Medulla oblongata (tissue), 1 donor: ENCODE measurements at regions not wholly inside any gene's neighbourhood (a gene's known extent, or its start where the extent isn't known, plus 50 kb on each side); places are given as distances from the start of the nearest gene placed in this dataset.

ENCODE experiments used
- DNase-seq: peaks from one replicate; pipeline ENCODE4 v3.0.0-alpha.2; 2015; ENCODE audit errors: extremely low spot score

DNA sequence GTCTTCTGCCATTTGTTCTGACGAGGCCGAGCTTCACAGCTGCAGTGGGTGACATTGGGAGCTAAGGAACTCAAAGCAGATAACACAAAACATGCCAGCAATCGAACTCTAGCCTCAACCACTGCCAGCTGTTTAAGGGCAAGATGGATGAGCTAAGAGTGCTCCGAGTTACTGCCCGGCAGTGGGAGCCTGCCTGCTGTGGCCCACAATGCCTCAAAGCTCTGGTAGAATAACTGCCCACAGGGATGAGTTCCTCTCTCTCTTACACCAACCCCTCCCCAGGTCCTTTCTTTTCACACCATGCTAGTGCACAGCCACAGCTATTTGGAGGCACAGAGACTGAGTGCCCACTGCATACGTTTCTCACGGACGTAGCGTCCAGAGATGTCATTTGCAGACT, 330.5 kb downstream of the FGF9 start:
- no peak for DNase-seq

DNA sequence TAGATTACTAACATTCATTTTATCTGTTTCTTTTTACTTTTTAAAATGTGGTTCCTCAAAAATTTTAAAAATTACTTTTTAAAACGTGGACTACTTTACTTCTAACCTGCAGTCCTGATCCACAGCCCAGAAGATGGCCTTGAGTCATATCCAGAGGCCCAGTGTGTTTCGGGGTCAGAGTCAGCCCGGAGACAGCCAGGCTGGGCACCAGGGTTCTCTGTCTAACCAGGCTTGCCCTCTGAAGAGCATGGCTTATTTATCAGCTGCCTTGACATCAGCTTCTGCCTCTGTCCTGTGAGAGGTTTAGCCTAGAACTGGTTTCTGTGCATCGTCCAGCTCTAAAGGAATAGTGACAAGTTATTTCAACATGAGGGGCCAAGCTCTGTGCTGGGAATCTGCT, 332.0 kb downstream of the FGF9 start:
- no peak for DNase-seq

DNA sequence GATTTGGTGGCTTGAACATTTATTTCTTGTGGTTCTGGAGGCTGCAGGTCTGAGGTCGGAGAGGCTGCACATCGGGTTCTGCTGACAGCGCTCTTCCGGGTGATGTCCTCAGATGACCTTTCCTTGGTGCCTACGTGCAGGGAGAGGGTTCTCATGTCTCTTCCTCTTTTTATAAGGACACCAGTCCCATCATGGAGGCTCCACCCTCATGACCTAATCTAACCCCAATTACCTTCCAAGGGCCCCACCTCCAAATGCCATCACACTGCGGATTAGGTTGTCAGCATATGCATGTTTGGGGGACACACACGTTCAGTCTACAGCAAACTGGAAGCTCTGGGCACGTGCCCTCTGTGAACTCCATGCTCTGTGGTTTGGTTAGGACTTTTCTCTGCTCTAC, 338.6 kb downstream of the FGF9 start:
- DNase-seq = no peak

DNA sequence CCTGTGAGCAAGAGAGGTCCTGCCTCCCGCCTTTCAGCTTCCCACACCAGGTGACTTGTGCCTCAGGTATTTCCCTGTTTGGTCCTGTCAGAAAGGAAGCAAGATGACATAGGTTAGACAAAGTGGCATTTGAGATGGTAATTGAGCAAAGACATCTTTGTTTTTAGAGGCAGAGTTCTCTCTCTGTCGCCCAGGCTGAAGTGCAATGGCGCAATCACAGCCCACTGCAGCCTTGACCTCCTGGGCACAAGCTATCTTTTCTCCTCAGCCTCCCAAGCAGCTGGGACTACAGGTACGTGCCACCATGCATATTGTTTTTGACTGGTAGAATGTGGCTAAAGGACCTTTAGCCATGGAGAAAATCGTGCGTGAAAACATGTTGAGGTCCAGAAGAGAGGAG, 339.1 kb downstream of the FGF9 start:
- no peak for DNase-seq

DNA sequence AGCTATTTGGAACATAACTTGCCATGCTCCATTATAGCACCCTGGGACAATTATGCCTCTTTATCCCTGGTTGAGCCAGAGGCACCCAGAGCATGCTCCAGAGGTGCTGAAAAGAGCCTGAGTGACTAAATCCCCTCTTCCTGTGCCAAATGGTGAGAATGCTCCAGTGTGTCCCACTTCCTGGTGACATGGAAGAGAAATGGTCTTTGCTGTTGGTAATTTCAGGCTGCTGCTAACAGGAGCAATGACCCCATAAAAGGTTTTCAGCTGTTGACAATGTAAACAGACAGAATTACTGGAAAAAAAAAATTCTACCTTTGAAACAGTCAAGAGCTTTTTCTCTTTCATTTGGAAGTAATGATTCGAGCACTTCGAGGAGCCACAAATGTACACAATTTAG, 341.8 kb downstream of the FGF9 start:
- DNase-seq = no peak

DNA sequence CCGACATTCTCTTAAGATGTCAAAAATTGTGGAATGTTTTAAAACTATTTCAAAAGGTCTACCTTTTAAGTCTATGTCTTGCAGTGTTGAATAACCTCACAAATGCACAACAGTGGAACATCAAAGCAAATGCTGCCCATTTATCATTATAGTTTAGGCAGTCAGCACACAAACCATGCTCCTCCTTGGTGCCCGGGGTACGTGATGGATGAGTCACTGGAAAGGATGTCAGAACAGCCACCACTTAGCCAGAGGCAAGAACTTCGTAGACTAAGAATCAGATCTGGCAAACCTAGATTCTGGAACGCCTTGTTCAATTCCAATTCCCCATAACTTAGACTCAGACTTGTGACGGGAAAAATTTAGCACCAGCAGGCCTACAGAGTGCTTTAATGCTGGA, 343.6 kb downstream of the FGF9 start:
- no peak for DNase-seq

DNA sequence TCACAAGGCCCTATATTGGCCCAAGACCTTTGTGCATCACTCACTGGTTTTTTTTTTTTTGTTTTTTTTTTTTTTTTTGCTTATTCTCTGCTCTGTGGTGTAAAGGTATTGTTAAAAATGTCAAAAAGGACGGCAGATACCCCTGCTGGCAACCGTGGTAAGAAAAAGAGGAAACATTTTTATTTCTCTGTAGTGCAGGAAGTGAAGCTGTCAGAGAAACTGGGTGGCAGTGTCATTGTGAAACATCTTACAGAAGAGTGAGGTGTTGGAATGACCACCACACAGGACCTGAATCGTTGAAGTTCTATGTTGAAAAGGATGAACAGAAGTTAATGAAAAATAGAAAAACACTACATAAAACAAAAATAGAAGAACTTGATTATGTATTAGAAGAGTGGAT, 346.4 kb downstream of the FGF9 start:
- no peak for DNase-seq

DNA sequence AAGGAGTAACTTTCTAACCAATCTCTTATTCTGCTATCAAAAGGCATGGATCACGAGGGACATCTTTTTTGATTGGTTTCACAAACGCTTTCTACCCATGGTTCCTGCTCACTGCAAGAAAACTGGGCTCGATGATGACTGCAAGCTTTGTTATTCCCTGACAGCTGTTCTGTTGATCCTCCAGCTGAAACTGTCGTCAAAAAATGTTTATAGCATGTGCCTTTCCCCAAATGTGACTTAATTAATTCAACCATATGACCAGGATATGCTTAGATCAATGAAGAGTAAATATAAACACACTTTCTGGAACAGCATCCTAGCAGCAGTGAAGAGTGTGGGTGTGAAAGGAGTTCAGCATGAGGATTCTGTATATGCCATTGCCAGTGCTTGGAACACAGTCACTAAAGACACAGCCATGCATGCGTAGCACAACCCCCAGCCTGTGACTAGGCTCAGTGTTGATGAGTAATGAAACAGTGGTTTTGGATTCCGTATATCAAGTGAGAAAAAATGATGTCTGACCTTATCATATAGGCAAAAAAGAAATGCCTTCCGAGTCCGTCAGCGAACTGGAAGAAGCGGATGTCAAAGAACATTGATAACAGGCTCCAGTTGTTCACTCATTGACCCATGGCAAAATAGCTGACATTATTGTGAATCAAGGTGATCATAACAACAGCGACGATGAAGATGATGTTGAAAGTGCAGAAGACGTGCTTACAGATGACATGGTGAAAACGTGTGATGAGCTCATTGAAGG, 347.4 kb downstream of the FGF9 start:
- no peak for DNase-seq

DNA sequence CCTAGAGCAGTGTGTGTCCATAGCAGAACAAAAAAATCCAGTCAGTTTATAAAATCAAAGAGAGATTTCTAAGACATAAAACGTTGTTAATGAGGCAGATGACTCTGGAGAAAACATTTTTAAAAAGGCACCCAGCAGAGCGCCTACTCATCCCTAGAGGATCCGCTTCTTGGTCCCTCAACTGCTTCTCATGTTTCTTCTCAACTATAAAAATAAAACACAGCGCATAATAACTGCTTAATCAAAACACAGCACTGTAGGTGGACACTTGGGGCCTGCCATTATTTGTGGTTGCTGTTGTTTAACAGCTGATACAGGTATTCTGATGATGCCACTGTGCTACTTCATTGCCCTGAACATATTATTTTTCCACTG, 347.9 kb downstream of the FGF9 start:
- DNase-seq = no peak

DNA sequence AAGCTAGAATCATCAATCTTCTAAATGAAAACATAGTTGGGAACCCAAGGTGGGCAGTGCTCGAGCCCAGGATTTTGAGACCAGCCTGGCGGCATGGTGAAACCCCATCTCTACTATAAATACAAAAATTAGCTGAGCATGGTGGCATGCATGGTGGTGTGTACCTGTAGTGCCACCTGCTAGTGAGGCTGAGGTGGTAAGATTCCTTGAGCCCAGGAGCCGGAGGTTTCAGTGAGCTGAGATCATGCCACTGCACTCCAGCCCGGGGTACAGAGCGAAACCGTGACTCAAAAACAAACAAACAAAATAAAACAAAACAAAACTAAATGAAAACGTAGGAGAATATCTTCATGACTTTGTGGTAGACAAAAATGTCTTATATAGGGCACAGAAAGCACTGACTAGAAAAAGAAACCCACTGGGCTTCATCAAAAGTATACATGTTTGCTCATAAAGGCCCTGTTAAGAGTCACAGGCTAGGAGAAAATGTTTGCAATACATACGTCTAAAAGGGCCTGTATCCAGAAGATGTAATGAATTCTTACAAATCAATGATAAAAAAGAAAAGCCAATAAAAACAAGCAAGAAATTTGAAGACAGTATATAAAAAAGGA, 353.6 kb downstream of the FGF9 start:
- DNase-seq = no peak

DNA sequence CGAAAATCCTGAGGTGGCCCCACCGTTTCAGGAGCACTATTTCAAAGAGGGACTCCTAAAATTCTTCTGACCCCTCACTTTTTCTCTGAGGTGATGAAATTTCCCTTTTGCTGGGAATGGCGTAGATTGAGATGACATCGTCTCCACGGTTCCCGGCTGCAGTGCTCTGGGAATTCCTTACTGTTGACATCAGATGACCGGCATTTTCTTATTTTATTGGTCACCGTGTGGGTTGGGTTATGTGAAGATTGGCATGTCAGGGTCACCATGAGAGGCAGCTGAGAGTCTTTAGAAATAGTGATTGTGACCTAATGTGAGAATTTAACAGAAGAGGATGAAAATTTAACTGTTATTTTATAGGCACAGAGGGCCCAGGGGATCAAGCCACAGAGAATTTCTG, 356.7 kb downstream of the FGF9 start:
- DNase-seq = no peak

DNA sequence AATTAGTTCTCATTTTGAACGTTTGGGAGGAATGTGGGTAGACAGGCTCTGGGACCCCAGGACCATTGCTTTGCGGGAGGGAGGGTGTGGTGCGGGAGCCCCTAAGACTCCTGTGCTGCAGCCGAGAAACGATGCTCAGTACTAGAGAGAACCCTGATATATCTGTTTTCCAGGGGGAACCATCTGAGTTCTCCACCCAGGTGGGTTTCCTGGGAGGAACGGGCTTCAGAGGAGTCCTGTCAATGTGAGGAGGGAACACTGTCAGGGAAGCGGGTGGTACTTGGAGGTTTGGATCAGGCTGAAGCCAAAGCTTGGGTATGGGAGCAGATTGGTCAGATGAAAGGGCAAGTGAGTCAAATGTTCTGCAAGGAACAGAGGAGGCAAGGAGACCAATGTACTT, 358.0 kb downstream of the FGF9 start:
- DNase-seq = no peak

DNA sequence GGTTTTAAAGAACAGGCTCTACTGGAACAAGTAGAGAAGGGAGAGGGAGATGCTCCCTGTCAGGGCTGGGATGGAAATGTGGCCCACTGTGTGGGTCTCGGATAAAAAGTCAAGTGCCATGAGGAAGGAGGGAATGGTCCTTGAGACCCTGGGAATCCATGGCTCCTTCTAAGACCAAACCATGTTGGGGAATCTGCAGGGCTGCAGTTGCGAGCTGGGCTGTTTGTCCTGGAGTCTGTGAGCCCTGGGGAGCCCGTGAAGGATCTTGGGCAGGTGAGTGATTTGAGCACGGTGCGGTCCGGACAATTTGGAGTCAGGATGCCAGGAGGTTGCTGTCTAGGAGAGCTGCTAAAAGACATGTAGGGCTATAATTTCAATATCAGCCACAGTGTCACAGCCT, 359.4 kb downstream of the FGF9 start:
- no peak for DNase-seq

DNA sequence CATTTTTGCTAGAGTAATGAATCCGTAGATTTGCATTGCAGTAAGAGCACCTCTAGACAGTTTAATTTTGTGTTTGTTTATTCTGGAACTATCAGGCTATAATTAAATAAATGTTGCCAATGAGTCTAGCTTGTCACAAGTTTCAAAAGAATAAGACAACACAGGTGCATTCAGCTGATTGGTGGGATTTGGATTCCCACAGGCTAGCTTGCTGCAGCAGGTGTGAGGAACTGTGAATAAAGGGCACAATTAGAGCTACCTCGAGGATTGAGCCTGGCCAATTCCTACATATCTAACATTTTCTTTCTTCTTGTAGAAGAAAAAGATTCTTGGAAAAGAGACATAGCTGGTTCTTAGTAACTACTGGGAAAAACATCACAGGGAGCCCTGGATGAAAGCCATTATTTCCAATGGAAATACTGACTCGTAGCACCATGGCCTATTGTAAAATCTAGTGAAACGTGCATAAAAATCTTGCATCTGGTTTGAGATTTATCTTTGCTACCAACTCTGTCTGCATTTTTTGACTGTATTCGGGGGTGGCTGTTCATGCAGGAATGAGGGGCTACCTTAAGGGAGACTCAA, 360.9 kb downstream of the FGF9 start:
- DNase-seq = no peak

DNA sequence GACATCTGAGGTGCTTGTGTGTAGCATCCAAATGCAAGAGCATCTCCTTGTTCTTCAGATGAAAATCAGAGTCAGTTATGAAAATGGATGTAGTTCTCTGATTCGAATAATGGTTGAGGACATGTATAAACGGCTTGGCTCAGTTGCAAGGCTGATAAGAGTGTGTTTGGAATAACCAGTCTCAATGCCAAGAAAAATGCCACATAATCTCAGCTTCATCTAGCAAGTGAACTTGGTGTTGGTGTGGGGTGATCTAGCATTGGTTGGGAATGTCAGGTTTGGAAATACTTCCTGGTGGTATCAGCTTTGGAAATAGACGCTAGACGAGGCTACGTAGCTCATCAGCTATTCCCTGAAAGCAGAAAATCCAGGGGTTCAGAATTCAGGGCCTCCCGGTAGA, 362.0 kb downstream of the FGF9 start:
- DNase-seq = no peak

DNA sequence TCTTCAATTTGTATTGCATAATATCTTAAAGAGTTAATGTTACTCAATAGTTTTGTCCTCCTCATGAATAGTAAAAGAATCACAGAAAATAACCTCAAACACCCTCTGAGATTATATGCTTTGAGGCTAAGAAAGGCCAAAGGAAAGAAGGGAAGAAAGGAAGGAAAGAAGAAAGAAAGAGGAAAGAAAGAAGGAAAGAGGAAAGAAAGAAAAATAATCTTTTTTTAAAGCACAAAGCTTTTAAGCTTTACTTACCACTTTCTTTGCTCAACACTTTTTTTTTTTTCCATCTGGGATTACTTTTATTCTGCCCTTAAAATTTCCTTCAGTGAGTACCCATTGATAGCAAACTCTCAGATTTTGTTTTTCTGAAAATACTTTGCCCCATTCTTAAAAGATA, 369.1 kb downstream of the FGF9 start:
- no peak for DNase-seq

DNA sequence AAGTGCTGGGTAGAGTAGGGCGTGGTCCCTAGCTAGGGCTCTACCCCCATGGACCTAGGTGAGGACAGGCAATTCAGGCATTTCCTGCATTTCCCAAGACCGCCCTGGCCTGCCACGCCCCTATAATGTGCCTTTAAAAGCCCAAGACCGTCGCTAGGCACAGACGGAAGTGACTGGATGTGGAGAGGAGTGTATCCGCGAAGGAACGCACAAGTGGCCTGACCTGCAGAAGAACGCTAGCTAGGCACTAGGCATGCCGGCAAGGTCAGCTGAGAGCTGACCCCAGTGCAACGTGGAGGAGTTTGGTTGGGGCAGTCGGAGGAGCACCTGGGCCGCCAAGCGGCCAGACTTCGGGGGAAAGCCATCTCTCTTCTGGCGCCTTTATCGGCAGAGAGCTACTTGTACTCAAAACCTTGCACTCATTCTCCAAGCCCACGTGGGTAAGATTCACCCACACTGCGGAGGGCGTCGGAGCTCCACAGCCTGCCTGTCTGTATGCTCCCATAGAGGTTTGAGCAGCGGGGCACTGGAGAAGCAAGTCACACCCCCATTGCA, 370.0 kb downstream of the FGF9 start:
- DNase-seq = no peak

DNA sequence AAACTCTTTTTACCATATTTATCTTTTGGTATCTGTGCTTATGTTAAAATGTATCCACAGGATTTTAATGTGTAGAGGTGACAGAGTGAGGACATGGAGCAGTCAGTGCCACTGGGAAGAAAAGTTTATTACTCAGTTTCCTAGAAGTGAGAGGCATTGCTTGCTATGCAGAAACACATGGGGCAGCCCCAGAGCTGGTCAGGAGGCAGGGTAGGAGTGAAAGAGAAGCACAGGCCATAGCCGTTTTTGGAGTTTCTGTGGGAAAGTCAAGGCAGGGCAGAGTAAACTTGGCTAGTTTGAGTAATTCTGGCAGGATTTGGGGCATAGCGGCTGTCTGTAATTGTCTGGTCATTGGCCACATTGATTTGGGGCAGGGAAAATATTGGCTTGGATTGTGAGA, 370.9 kb downstream of the FGF9 start:
- no peak for DNase-seq

DNA sequence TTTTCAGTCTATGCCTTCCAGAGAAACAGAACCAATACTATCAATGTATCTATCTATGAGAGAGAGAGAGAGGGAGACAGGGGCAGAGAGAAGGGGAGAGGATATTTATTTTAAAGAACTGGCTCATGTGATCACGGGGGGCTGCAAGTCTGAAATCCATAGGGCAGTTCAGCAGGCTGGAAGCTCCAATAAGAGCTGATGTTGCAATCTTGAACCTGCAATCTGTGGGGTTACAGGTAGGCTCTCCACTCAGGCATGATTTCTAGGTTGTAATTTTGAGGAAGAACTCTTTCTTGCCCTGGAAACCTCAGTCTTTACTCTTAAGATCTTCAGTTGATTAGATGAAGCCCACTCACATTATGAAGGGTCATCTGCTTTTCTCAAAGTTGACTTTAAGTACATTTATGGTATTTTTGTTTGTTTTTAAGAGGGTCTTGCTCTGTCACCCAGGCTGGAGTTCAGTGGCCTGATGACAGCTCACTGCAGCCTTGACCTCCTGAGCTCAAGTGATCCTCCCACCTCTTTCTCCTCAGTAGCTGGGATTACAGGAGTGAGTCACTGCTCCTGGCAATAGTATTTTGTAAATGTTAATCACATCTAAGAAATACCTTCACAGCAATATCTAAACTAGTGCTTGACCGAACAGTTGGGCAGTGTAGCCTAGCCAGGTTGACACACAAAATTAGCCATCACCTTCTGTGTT, 376.4 kb downstream of the FGF9 start:
- no peak for DNase-seq

DNA sequence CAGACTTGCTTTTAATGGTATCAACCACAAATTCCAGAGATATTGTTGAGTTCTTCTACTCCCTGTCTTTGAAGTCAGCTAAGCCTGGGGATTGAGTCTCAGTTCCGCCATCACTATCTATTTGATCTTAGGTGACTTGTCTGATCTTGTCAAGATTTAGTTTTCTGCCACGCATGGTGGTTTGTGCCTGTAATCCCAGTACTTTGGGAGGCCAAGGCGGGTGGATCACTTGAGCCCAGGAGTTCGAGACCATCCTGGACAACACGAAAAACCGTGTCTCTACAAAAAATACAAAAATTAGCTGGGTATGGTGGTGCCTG, 376.9 kb downstream of the FGF9 start:
- no peak for DNase-seq

DNA sequence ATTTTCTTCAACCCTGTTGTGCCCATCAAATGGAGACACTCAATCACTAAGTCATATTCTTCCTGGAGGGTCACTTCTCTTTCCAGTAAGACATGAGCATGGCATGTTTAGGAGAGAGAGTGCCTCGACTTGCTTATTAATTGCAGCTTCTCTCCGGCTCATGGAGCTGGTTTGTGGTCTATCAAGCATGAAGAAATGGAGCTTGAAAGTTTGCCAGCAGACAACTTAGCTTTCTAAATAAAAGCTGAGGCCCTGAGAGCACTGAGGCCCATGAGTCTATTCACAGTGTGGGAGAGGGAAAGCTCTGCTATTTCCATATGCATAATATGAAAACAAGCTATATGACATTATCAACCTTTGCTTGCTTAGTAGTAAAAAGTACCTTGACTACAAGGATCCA, 378.5 kb downstream of the FGF9 start:
- peak; percentile 17 for DNase-seq

DNA sequence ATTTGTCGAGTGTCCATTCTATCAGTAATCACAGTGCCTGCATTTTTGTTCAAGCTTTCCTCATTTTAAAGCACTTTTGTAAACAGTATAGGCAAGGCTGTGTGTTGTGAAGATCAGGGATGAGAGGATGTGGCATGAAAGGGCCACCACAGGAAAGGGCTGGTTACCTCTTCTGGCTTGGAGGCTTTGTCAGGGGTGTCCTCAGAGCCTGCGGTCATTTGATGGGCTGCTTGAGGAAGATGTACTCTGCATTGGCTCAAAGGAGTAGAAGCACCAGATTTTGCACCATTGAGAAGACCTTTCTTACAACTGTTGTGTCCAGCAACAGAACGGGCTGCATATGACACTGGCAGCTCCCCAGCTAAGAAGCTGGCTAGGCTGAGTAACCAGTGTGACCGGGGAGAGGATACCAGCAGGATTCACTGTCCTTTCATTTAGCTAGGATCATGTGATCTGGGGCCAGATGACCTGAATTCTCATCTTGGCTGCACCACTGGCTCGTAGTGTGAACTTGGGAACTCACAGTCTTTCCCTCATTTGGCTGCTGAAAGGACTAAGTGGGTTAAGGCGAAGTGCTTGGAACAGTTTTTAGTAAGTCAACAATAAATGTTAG, 380.2 kb downstream of the FGF9 start:
- DNase-seq = peak; percentile 6
